Stimulated activated CD8-positive, alpha-beta memory T cell treated with anti-CD3 and anti-CD28 coated beads, Interleukin-7, amount 100 ng/mL, for 48 hours (primary cell): ENCODE measurements at regions not wholly inside any gene's neighbourhood (a gene's known extent, or its start where the extent isn't known, plus 50 kb on each side); places are given as distances from the start of the nearest gene placed in this dataset.

Experiments
- DNase-seq, 2 donors: peaks; one replicate each; pipeline ENCODE4 v3.0.0-alpha.2; 2020; ENCODE audit warnings: low read depth in 1 of 2; ENCODE audit errors: extremely low read depth in 1 of 2

DNA sequence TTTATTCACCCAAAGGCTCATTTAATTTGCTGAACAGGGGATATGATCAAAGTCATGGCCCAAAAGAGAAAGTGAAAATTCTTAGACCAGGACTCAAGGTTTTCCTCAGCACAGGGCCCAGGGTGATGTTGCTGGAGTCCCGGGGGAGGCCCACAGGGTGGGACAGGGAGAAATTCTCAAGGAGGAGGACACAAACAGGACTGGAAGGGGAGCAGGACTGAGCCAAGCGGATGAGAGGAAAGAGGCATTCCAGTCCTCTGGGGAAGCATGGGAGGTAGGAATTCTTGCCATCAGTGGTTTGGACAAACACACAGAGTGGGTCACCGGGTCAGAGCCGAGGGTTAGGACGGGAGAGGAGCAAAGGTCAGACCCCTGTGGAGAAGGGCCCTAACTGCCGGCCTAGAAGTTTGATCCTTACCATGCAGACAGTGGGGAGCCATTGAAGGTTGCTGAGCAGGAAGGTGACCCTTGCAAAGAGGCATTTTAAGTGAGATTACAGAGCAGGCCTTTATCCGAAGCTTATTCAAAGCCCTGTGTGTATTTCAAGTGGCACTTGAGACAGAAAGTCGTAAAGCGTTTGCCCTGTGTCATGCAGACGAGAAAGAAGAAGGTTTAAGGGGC lies 68.4 kb upstream of the PTGR2 start:
- DNase-seq: no peak

DNA sequence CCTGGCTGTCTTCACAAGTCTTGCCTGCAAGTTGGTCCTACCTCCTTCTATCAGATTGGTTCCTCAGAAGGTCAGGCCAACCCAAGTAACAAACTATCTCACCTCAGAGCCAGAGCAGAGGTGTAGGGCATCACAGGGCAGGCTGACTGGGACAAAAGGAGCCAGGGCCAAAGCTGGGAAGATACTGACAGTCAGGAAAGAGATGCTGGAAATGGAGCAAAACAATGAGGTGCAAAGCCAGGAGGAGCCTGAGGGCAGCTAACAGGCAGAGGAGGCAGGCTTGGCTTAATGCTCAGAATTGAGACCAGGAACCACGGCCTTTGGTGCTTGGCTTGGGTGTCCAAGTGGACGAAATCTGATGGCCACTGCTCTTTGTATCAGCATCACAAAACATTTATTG lies 68.4 kb upstream of the PNMA1 start:
- DNase-seq: no peak

DNA sequence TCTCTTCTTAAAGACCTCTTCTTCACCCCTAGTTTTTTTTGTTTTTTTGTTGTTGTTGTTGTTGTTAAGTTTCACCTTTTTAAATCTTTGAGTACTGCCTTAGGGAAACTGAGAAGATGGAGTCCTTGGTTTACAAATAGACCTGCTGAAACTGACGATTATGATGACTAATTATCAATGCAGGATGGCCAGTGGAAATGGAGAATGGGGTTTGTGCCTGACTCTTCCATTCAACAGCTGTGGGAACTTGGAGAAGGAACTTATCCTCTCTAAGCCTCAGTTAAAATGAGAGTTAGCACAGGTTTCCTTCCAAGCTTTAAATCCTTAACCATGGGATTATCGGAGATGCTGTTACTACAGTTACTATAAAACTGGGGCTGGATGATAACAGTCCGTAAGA lies 66.7 kb upstream of the PNMA1 start:
- DNase-seq: no peak

DNA sequence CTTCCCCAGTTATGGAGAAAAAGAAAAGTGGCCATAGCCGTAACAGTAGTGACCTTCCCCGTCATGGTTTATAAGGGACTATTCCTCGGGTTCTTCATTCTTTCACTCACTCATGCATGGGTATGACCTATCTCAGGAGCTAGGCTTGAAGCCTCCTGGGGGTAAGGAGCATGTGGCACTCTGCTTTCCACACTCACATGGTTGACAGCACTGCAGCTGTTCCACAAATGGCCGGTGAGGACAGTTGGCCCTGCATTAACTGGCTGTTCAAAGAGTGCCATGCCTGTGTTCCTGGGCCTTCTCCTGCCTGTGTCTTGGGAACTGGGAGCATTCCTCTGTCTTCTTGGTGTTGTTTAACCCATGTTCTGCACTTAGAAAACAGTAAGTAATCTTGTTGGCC lies 66.2 kb upstream of the PNMA1 start:
- DNase-seq: no peak

DNA sequence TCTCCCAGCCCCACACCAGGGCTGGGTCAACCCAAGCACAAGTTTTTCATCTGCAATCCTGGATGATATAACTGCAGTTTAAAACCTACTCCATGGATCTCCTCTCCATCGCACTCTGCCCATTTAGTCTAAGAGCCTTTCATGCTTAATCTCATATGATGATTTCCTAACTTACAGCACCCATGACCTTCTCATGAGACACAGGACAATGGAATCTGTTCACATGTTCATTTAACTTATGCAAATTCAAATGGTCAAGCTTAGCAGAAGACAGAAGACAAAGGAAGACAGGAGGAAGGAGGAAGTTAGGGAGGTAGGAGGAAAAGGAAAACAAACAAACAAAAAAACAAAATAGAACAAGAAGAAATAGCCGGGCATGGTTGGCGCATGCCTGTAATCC lies 64.6 kb upstream of the PNMA1 start:
- DNase-seq: no peak

DNA sequence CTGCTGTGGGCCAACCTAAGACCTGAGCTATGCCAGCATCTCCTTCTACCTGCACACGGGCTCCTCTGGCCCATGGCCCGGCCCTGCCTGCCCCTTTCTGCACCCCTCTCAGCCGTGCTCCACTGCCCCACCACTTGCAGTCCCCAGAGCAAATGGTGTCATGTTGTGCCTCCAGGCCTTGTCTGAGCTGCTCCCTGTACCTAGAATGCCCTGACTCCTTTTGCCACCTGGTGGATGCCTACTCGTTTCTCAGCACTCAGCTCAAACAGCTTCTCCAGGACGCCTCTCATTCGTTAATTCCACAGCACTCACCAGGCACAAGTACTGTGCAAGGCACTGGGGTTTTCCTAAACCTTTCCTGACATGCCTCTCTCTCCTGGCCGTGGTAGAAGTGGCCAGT lies 63.2 kb upstream of the PNMA1 start:
- DNase-seq: no peak

DNA sequence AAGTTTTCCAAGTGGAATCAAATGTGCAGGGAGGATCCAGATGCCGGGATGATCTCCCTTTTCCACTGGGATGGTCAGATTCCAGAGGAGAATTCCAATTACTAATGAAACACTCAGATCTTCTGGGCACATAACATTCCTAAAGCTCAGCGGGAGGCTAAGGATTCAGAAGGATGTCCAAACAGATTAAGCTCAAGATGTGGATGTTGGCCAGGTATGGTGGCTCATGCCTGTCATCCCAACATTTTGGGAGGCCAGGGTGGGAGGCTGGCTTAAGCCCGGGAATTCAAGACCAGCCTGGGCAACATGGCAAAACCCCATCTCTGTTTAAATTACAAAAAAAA lies 62.0 kb upstream of the PNMA1 start:
- DNase-seq: no peak

DNA sequence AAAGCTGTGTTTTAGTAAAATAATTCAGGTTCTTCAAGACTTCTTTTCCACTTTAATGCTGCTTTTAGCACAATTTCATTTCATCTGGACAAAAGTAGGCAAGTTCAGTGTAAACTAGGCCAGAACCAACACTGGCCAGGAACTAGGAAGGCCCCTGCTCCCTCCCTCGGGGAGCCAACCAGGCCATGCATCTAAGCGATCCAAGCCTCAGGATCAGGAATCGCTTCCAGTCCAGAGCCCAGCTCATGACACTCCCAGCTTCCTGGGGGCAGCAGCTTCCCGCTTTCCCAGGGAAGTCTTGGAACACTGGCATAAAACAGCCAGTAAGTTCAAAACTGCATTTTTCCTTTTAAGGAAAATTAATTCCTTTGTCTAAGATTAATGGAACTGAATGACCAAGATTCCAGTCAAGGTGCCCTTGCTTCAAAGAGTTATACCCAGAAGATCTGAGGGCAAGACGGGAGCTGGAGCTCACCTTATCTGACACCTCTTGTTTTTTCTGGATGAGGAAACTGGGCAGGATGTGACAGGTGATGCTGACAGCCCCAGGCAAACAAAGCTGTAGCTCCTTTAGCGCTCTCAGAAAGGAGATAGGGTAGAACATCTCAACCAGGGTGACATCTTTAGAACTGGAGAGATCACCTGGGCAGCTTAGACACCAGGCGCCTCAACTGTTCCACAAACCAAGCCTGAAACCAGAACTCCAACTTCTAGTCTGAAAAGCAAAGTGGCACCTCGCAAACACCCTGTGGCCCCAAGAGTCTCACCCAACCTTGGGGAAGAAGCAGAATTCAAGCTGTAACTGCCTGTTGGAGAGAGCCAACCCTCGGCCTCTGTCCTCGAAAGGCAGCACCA lies 61.4 kb upstream of the PNMA1 start:
- no peak for DNase-seq

DNA sequence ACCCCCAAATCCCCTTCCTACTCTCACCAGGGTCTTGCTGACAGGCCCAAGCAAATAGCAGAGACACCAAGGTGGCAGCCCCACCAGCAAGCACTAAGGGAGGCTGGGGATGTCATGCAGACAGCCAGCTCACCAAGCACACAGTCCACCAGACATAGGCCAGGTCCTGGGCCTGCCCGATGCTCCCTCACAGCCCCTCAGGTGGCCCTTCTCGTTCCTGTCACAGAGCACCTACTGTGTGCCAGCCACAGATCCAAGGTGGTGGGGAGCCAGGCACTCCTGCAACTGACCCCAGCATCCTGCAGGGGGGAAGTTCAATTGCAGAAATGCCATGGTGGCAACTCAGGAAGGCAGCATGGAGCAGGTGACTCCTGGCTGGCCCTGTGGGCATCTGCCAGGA lies 60.5 kb upstream of the PNMA1 start:
- DNase-seq: no peak

DNA sequence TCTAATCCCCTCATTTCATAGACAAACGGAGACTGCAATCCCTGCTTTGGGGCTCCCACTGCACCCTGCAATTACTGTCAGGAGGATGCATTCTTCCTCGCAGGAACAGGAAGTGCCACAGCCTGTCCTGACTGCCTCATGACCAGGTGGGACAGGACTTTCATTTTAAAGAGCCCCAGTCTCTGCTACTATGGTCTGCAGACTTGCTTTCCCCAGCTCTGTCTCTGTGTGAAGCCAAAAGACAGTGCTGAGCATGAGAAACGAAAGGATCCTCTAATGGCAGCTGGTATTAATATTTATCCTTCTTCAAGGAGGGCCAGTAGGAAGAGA lies 60.0 kb upstream of the PNMA1 start:
- no peak for DNase-seq

DNA sequence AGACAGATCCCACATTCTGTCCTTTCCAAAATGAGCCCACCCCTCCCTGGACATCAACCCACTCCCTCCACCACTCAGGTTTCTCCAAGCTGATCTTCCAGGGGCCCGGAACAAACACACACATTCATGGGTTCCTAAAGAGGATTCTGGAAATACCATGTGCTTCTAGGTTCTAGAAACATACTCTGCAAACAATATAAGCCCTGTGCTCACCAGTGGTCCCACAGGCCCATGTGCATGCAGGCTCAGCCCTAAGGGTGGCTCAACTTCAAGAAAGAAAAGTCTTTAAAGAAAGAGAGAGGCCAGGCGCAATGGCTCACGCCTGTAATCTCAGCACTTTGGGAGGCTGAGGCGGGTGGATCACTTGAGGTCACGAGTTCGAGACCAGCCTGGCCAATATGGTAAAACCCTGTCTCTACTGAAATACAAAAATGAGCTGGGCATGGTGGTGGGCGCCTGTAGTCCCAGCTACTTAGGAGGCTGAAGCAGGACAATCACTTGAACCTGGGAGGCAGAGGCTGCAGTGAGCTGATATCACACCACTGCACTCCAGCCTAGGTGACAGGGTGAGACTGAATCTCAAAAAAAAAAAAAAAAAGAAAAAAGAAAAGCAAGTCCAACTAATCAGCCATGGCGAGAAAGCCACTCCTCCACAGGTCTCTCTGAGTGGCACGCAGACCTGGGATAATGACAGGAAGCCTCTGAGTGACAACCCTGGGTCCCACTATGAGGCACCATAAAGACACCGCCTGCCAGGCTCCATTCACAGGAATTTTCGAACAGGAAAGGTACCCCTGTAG lies 59.5 kb upstream of the PNMA1 start:
- DNase-seq: no peak

DNA sequence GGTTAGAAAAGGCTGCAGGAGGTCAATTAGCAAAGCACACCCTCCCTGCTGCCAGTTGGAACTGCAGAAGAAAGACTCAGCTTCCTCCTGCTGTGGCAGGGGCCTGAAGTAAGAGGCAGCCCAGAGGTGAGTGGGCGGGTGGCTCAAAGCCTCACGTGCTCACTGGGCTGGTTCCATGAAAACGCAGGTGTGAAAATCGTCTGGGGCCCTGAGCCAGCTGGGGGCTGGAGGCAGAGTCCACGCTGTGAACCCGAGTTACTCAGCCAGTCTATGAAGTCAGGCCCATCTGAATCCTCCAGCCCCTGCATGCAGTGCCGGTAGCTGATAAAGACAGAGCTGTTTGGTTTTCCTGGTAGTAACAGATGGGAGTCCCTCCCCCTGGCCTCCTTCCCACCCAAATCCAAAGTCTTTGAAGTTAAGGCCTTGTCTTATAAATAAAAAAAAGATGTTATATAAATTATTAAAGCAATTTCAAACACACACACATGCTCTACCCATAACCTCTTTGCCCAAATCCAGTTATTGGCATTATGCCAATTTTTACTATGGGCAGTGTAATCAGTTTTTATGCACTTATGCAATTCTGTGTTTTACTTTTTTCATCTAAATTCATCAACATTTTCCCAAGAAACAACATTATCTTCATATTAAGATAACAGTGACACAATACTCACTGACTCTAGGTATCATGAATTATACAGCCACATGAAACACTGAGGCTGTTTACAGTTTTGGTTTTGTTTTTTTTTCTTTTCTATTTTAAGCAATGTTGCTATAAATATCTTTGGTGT lies 57.9 kb upstream of the PNMA1 start:
- peak; percentile 66 to 87 for DNase-seq

DNA sequence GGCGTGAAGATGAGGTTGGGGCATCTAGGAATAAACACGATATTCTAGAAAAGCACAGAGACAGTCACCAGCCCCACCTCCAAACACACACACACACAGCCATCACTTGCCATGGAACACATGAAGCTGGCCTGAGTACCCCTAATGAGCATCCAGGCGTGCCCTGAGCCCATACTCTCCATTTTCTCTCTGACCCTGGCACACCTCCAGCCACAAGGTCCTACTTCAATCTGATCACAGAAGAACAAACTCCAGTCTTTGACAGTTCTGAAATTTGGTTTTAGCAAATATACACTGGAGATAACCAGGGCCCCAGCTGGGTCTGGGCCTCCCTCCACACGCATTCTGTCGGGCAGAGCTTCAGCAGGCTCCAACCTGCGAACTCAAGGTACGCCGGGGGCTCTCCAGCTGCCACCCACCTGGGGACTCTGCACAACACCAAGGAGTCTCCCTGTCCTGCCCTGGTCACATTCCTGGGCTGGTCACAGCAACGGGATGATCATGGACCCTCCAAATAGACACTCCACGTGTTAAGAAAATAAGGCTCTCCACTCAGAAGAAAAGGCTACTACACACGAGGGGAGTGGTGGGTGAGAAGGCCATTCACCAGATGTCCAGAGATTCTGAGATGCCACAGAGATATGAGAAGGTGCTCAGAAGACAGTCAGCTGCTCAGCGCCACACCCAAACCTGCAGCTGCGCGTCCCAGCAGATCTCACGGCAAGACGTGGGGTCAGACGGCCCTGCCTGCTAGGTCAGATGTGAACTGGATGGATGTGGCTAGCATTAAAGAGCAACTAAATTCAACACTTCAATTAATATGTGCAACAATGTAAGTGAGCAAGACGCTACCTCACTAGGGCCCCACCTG lies 57.0 kb upstream of the PNMA1 start:
- no peak for DNase-seq

DNA sequence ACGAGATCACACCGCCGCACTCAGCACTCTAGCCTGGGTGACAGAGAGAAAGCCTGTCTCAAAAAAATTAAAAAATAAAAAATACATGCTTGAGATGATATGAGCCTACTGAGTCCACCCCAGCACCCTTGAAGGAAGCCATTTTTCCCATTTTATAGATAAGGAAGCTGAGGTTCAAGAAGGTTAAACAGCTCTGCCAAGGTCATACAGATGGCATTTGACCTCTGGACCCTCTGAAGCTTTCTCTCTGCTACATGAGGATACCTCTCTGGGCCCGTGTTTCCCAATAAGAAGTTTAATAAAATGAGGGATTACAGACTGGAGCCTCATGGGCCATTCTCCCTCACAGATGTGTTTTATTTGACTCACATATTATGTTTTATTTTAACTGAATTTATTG lies 53.9 kb upstream of the PNMA1 start:
- no peak for DNase-seq

DNA sequence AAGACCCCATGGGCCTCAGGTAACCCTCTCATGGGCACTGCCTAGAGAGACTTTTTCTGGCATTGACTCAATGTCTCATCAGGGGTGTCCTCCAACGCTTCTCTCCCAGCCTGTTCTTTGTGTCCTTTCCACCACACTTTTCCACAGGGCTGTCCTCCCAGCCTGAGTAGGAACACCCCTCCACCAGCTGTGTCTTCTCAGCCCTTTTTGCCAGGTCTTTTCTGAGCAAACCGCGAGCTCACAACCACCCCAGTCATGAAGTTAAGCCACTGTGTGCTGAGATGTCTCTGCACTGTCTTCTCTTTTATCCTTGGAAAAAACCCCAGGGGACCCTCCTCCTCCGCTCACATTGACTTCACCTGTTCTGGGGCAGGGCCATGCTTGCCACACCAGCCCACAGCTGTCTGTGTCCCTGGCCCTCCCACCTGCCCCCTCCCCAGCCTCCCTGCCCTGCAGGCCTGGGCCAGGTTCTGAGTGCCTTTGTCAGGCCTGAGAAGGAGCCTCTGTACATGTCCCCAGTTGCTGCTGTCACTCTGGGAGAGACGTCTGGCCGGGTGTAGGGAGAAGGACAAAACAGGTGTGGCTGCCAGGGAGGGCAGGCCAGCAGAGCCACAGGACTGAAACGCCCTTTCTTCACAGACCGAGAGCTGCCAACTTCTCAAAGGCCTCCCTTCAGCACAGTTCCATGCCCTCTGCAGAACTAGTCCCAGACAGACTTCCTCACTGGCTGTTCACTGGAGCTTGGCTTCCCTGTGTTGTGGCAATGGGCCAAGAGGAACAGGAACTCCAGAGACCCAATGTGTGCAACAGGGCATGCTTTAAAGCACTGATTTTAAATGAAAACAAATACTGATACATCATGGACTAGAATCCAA lies 50.5 kb upstream of the PNMA1 start:
- no peak for DNase-seq
